GM19351 (cell line): ENCODE measurements at regions not wholly inside any gene's neighbourhood (a gene's known extent, or its start where the extent isn't known, plus 50 kb on each side); places are given as distances from the start of the nearest gene placed in this dataset.

Experiments
- ATAC-seq: cut with Tn5 transposase; IDR thresholded peaks from one replicate; pipeline ENCODE4 v1.9.1; 2021; ENCODE audit warnings: mild to moderate bottlenecking, moderate library complexity; ENCODE audit not compliant: unreplicated experiment

GRCh38 chr9:79884546-79884945 lies 312.8 kb downstream of the TLE4 start:
- ATAC-seq, result no peak

DNA sequence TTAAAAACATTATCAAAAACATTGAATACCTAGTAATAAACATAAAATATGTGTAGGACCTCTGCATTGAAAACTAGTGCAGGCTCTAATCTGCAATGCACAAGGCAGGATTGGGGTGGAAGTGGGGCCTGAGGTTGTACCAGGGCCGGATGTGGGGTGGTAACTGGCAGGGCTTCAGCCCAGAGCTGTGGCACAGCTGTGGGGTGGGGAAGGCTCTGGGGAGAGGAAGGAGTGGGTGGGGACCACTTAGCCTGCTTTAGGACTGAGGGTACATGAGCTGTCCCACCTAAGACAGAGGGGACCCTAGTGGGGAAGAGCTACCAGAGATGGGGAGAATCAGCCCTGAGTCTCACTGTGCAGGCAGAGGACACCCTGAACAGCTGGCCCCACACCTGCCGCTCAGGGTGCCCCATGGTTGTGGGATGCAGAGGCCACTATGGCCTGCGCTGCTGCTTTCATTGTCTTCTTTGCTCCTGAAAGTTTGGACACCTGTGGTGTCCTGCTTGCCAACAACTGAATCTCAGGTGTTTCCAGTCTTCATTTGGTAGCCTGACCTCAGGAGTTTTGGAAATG lies 311.4 kb downstream of the TLE4 start:
- no peak for ATAC-seq

- ATAC-seq, result peak; percentile 47
These were observed 308.9 kb downstream of the TLE4 start for GRCh38 chr9:79880626-79881025.

DNA sequence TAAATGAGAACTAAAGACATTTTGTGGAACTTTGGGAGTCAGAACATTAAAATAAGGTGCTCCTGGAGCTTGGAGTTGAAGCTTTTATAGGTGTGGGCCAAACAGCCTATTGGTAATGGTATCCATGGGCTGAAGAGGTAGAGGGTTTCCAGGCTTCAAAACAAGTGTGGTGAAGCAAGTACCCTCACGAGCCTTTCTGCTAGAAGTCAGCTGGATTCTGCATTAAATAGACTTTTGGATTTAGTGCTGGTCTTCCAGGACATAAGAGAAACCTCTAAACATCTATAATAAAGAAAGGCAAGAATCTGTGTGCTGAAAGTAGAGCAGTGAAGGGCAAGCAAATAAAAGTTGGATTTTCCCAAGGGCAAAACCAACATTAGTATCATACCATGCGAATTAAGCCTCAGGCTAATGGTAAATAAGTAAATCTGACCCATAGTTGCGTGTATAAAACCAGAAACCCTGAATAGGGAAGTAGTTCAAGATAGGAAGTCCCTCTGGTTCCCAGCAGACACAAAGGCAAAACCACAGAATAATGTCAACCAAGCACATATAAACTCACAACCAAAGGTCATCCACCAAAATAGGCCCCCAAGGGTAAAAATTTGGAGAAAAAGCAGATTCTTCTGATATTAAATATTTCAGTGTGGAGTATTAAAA lies 306.3 kb downstream of the TLE4 start:
- ATAC-seq, result peak; percentile 61

GRCh38 chr9:79868567-79869189 lies 296.9 kb downstream of the TLE4 start:
- peak; percentile 46 for ATAC-seq

- ATAC-seq, result no peak
These were observed 291.4 kb downstream of the TLE4 start for GRCh38 chr9:79862921-79863890.

GRCh38 chr9:79858508-79858907 lies 286.7 kb downstream of the TLE4 start:
- ATAC-seq, result peak; percentile 64

DNA sequence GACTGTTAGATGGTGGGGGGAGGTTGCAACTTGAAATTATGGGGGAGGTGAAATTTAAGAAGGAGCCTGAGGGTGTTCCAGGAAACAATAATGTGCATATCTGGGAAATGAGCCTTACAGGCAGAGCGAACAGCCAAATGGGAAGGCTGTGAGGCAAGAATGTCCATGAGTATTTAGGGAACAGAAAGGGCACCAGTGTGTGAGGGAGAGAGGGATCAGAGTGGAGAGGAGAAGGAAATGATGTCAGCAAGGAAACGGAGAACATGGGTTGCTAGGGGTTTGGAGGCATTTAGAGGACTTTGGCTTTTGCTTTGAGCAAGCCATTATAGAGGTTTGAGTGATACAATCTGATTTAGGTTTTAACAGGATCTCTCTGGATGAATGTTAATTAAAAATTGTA lies 285.4 kb downstream of the TLE4 start:
- no peak for ATAC-seq

GRCh38 chr9:79847074-79847473 lies 275.3 kb downstream of the TLE4 start:
- ATAC-seq, result no peak

DNA sequence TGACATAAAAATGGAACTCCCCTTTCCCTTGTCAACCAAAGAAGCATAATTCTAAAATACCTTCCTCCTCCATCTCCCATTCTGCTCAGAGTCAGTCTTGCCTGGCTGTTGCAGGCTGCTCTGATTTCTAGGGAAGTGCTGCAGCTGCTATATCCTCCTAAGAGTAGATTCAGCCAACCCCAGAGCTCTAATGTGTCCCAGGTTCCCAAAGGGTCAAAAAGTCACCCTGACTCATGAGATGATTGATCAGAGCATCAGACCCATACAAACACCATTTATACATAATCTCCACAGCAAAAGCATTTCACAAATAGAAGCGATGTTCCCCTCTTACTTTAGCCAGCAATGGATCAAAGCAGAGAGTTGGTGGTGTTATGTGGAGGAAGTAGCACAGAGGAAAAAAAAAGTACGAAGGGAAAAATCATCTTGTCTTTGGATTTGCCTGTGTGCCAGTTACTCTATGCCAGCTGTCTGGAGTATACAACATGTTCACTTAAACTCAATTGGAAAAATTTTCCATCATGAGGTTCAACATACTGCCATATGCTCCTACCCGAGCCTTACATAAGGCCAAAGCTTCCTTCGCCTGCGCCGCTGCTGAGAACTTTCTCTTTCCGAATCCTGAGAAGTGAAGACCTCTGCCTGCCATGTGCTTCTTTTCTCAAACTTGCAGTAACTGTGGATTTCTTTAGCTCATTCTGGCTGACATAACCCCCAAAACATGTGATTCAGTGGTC lies 258.0 kb downstream of the TLE4 start:
- no peak for ATAC-seq

- ATAC-seq, result peak; percentile 77
These were observed 252.5 kb downstream of the TLE4 start for GRCh38 chr9:79824265-79824664.

DNA sequence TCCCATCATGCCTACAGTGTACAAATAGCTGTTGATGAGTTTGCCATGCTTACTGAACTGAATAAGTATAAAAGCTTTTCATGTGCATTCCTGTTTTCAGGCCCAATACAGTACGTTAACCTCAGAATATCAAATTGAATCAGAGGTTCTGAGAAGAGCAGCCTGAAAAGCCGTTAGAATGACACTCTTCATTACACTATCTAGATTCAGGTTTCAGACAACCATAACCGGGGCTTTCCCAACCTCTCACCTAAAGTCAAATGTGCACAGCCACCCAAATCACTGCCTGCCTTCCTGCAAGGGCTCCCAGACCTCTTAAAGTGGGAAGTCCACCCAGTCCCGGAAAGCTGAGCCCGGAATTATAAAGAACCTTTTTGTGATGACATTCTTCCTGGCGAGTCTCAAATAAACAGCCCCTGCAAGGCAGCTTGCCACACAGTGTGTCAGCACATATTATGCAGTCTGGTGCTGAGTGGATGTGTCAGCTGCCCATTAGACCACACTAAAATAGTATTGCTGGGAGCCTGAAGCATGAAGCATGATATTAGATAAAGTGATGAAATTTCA lies 245.8 kb downstream of the TLE4 start:
- ATAC-seq, result peak; percentile 83

- ATAC-seq, result no peak
These were observed 241.5 kb downstream of the TLE4 start for GRCh38 chr9:79813258-79813638.

DNA sequence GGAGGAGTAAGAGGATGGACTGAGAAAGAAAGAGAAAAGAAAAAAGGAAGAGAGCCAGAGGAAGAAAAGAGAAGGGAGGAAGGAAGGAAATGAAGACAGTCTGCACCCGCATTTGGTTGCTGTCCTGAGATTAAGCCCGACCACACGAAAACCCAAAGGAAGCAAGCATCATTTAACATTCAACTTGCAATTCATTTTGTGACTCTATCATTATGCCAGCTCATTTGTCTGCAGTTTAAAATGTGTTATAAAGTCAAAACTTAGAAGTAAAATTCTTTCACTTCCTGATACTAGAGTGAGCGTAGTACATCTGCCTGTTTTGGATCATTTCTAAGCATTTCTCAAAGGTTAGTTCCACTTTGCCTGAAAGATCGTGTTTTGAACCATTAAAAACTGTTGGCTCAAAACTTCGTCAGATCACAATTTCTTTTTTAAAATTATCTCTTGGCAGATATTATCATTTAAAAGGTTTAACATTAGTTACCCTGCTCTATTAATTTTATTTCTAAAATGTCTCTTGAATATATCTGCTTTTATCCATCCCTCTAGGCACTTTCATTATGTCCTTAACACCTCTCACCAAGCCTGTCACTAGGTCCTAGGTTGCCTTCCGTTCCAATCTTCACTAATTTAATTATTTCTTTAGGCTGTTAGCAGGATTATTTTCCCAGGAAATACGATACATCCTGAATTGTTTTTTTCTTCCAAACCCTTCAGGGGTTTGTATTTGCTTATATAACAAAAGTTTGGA lies 240.9 kb downstream of the TLE4 start:
- ATAC-seq, result peak; percentile 74

DNA sequence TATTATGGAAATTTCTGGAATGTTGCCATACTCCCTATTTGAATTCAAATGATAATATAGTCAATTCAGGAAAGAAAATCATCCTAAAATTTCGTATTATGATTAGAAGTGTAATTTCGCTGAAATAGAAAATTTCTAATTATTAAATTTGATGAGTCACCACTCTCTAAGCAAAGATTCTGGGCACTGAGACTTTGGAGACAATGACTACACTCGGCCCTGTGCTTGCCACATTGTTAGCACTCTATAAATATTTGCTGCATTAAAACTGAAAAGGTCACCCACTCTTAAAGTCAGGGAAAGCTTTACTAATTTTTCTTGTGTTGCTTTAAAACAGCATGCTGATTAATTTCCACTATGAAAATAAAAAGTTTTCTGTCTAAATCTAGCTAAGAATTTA lies 240.3 kb downstream of the TLE4 start:
- peak; percentile 8 for ATAC-seq

DNA sequence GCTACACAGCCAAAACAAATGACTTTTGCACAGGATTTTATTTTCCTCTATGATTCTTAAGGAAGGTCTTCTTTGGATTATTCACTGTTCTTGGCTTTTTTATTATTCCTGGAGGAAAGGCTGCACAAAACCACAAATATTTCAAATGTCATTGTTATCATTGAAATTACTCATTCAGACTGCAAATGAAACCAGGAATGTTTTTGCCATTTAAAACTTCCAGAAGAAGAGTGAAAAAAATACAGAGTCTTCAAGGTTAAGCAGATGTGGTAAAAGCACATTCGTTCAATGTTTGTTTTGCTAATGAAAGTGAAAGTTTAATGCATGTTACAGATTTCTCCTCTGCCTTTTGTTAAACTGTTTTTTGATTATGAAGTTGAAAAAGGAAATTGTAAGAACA lies 238.2 kb downstream of the TLE4 start:
- ATAC-seq, result no peak

DNA sequence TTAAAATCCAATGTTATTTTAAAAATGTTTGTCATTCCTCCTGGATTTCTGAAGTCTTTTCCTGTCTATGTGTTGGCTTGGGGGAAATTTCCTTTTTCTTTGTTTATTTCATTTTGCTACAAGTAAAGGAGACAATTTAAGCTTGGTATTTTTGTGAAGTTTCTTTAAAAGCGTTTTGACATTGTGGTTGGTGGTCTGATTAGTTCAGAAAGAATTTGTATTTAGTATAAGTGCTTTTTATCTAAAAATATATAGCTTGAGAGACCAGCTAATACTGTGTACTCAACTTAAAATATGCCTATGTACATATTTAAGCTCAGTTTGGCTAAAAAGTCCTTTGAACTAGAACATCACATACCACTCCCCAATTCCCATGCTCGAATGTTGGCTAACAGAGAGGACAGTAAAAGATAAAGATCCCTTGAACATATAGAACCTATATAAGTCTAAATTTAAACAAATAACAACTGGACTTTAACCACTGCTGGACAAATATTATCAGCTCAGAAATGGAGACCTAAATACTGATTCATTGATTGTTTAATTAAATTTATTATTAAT lies 237.6 kb downstream of the TLE4 start:
- no peak for ATAC-seq

DNA sequence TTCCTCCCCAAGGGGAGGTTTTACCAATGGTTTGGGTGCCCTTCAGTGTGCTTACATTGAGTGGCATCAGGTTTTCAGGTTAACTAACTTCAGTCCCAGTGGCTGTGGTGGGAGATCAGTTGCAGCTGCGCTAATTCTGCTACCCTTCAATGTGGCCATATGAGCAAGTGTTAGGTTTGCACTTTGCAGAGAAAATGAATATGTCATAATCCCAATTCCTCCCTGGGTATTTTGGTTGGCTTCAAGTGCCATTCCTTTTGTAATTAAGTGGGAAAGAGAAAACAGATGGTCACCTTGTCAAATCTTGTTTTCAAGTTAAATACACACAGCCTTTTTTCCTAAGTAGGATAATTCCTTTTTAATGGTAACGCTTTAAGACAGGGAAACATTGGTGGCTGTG lies 236.2 kb downstream of the TLE4 start:
- ATAC-seq, result no peak

DNA sequence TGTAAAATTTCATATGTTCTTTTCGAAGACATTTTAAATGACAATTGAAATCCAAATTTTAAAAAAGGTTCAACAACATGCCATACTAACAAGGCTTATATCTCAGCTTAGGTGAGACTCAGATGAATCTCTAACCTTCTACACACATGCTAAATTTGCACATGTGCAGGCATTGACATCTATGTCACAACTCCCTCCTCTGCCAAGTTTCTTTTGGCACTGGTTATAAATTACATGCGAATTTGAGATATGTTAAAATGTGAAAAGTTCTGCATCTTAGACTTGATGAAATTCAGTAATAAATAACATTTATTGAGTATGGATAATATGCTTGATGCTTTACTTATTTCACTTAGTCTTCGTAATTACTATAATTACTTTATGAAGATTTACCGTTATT lies 234.3 kb downstream of the TLE4 start:
- no peak for ATAC-seq
